Stimulated activated CD8-positive, alpha-beta memory T cell treated with anti-CD3 and anti-CD28 coated beads, Interleukin-2, amount 100 ng/mL, for 48 hours (primary cell): ENCODE measurements at regions not wholly inside any gene's neighbourhood (a gene's known extent, or its start where the extent isn't known, plus 50 kb on each side); places are given as distances from the start of the nearest gene placed in this dataset.

Experiments
- DNase-seq, 2 donors: peaks; one replicate each; pipeline ENCODE4 v3.0.0-alpha.2; 2020; ENCODE audit warnings: low read depth in 2 of 2

DNA sequence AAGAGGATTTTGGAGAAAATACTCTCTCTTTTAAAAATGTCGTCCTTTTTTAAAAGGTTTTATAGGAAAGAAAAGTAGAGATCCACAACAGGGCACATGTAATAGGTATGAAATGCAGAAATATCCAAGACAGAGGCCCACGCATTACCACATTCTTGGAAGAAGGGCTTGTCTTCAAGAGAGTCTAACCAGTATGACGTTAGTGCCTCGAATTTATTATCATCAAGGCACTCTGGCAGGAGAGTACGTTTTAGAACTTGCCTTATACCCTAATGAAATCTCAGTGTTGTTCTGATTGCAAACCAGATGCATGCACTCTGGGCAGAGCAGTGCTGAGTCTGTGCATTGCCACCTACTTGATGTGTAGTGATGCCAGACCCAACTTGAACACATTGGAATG lies 342.6 kb upstream of the NFE2L3 start:
- no peak for DNase-seq

DNA sequence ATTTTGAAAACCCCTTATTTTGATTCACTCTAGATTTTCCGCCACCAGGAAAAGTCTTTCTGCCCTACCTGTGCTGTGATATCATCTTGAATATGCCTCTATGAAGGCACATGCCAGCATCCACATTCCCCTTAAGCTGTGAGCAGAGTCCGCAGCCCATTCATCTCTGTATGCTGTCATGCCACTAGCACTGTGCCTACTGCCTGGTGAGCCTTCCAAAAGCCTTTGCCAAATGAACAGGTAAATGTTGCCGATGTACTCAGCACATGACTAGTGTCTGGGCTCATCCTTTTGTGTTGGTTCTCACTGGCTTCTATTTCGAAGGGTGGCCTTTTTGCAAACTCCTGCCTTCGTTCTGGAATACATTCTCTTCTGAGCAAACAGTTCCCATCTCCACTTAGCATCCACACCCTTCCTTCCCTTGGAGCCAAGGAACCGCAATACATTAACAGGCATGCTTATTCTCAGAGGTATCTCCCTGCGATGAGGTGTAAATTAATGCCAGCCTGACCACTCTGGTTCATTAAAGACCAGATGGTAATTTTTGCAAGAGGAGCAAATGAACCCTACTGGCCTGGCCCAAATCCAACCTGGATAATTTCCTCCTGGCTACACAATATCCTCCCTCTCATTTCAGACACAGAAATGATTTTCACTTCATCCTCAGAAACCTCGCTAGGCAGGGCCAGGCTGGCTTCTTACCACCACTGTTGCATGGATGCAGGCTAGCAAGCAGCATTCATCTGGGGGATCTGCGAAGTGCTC lies 339.7 kb upstream of the NFE2L3 start:
- no peak for DNase-seq

DNA sequence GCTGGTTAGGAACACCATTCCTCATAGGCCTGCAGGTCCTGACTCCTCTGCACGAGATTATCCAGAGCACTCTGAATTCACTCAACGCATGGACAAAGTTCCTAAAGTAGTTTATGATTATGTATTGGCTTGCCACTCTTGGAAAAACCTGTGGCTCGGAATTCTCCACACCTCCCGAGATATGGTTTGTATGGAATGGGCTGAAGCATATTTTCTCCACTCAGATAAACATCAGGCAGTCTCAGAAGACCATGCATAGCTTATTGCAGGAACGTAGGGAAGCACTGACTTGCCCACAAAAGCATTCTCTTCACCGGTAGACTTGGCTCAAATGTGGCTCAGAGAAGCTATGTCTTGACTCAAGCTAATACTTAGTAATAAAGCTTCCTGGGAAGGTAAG lies 338.6 kb upstream of the NFE2L3 start:
- DNase-seq, result no peak

GRCh38 chr7:25815711-25816110 lies 336.3 kb upstream of the NFE2L3 start:
- DNase-seq, result no peak

DNA sequence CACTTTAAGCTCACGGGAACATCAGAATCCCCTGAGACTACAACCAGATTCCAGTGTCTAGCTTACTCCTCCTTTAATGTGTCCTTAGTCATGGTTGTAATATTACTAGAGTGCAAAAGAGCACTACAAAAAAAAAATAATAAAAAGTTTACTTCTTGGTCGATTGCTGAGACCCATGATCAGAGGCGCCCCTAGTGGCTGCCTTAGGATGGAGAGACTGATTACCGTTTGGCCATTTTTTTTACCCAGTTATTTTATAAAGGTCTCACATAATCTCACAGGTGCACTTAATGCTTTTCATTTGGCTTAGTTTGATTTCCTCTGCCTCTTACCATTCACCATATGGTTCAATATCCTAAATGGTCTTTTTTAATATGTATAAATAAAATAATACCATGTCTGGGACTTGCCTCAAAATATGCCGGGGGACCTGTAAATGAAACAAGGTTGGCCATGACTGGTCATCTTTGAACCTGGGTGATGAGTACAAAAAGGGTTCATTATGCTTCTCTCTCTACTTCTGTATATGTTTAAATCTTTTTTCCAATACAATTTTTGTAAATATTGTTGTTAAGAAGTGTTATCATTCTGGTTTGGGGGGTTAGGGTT lies 331.5 kb upstream of the NFE2L3 start:
- DNase-seq, result no peak

DNA sequence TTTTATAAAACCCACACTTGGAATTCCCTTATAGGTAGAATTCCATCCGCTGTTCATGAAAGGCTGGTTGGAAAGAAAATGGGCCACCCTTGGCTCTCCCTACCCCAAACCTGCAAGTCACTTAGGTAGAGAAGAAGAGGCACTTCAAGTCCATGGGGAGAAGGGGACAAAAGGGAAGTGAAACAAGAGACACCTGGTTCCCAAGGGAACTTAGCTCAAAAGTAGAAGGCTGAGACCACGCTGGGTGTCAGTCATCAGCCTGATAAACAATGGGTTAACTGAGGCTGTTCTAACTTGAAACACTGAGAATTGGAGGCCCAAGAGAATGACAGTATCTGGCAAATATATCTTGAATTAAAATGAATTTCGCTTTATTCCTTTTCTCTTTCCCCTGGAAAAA lies 330.8 kb upstream of the NFE2L3 start:
- DNase-seq, result no peak

- DNase-seq, result no peak
These were observed 329.2 kb upstream of the NFE2L3 start for GRCh38 chr7:25822823-25823222.

- no peak for DNase-seq
These were observed 328.4 kb upstream of the NFE2L3 start for GRCh38 chr7:25823571-25823970.

DNA sequence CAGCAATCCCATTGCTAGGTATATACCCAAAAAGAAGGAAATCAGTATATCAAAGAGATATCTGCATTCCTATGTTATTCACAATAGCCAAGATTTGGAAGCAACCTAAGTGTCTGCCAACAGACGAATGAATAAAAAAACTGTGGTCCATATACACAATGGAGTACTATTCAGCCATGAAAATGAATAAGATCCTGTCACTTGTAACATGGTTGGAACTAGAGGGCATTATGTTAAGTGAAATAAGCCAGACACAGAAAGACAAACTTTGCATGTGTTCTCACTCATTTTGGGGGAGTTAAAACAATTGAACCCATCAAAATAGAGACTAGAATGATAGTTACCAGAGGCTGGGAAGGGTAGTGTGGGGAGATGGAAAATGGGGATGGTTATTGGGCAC lies 323.5 kb upstream of the NFE2L3 start:
- no peak for DNase-seq

DNA sequence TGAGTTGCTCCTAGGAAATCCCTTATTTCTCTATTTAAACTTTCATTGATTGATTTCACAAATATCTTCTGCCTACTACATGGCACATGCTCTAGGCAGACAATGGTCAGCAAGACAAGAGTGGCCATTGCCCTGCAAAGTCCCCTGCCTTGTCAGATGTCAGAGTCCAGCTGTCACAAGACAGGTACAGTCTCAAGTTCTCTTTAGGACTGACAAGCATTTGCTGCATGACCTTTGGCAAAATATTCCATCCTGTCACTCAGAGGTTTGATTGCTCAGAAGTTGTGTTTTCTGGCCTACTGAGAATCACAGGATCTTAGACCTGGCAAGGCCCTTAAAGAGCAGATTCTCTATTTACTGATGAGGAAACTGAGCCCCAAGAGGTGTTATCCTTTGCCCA lies 322.3 kb upstream of the NFE2L3 start:
- DNase-seq, result no peak

DNA sequence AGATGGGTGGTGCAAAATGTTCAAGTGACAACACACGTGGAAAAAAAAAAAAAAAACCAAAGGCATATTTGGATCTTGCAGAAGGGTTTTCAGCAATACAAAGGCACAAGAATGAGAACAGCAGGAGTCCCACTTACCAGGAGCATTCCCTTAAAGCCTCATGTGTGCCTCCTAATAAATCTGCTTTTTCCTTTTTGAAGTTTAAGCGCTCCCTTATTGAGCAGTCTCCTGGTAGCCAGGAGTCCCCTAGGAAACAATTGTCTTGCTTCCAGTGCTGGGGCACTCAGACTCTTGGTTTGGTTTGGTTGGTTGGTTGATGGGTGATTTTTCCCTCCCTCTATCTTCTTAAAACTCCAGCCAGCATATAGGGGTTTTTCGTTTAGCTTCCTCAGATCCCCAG lies 321.8 kb upstream of the NFE2L3 start:
- no peak for DNase-seq

GRCh38 chr7:25831062-25831691 lies 320.8 kb upstream of the NFE2L3 start:
- no peak for DNase-seq

DNA sequence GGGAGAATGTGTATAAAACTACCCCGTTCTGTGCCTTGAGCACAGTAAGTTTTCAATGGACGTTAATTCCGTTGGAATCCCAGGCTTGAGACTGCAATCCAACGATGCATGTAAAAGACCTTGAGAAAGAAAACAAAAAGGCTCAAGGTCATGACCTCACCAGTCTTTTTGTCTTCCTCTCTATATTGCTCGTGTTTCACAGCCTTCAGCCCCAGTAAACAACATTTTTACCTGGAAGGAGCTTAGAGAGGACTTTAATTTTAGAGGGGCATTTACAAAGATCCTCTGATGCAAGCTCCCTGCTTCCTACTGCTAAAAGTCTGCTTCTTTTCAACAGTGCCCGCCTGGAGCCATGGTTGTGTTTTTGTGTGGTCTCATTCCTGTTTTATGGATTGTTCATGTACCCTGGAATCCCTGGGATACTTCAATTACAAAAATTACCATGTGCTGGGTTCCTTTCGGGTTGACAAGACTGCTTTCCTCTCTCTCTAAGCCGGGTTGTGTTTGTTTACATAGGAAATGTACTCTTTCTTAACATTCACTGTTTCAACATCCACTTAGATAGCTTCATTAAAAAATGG lies 320.1 kb upstream of the NFE2L3 start:
- no peak for DNase-seq

- DNase-seq, result no peak
These were observed 319.5 kb upstream of the NFE2L3 start for GRCh38 chr7:25832456-25832855.

DNA sequence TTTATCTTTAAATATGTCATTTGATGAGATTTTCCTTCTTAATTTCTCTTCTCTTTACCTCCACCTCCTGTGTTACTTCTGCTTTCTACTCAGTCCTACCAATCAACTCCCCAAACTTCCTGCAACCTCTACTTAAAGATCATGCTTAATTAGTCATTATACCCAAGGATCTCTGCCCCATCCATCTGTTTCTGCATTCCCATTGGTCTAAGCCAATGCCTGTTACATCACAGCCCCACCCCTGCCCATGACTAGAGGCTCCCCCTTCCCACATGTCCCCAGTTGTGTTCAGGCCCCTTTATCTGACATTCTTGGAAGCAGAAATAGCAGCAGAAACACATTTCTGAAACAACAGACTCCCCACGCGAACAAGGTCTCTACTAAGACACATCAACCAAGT lies 319.1 kb upstream of the NFE2L3 start:
- DNase-seq, result no peak

DNA sequence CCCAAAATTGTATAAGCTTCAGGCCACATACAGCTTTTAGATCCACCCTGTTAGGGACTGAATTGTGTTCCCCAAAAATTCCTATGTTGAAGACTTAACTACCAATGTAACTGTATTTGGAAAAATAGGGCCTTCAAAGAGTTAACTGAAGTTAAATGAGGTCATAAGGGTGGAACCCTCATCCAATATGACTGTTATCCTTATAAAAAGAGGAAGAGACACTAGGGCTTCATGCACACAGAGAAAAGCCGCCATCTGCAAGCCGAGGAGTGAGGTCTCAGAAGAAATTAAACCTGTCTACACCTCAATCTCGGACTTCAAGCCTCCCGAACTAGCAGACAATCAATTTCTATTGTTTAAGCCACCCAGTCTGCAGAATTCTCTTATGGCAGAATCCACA lies 317.9 kb upstream of the NFE2L3 start:
- no peak for DNase-seq

GRCh38 chr7:25835197-25835596 lies 316.8 kb upstream of the NFE2L3 start:
- no peak for DNase-seq

DNA sequence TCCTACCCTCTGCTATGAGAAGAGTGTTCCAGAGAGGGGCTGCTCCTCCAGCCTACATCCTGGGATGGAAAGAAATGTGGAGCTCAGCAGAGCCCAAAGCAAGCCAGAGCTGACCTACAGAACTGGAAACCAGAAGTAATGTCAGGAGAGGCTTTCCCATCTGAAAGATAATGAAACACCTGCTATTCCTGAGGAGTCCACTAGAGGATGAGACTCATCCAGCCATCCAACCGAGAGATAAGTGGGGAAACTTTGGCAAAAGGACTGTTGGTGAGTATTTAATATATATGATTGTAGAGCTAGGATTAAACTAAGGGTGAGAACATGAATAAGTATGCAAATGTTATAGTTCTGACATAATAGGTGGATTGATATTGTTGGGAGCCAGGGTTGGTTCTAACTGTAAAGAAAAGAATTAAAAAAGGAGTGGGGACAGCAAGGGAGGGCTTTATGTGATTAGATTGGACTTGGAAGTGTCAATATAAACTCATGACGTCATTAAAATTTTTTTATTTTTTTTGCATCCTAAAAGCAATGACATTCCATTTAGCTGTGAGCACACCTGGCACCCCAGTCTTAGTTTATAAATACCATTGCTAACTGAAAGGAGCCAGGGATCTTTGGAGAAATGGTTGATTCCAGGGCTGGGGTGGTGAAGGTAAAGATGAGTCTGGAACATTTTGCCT lies 312.8 kb upstream of the NFE2L3 start:
- DNase-seq, result no peak

GRCh38 chr7:25840209-25840792 lies 311.7 kb upstream of the NFE2L3 start:
- no peak for DNase-seq

DNA sequence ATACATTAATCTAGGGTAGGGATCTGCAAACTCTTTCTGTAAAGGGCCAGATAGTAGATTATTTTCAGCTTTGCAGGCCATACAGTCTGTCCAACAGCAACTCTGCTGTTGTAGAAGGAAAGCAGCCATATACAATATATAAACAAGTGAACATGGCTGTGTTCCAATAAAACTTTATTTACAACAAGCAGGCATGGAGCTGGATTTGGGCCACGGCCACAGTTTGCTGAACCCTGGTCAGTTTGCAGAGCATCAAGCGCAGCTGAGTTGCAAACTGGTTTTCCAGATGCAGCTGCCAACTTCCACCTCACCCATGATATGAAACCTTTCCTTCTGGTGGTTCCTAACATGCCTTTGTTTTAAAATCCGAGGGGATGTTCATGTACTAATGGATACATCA lies 310.4 kb upstream of the NFE2L3 start:
- no peak for DNase-seq

GRCh38 chr7:25842201-25842733 lies 309.7 kb upstream of the NFE2L3 start:
- no peak for DNase-seq

- DNase-seq, result no peak
These were observed 308.5 kb upstream of the NFE2L3 start for GRCh38 chr7:25843467-25843866.
